ENCODE measurements at regions not wholly inside any gene's neighbourhood (a gene's known extent, or its start where the extent isn't known, plus 50 kb on each side); places are given as distances from the start of the nearest gene placed in this dataset.

DNA sequence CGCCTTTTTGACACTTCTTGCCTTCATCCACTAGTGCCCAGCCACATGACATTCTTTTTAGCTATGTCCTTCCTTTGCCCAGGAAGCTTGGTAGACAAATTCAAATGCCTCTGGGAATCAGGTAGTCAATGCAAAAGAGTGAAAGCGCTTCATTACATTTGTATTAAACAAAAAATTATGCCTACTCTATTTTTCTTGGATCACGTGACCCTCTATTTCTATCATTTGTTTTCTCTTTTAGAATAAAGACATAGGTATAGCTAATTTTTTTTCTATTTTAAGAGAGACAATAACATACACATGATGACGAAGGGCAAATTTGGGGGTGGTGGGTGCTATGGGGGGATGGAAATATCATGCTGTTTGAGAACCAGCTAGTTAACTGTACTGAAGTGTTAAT is 384.8 kb downstream of the C3orf38 start:
- ChIA-PET POLR2A (no interaction called here), CTCF (no interaction called here)
- H3K9me3 ChIP-seq = no peaks in the 10 kb centered on the region
- no peak for DNase-seq (ENCODE audit: low read depth in 1 of 2, low spot score in 1 of 2)
- H3K4me2 ChIP-seq = no peak overlapping the region
- FAIRE-seq = no peak
- 7% methylated on average over 4 of the region's 4 CpGs for WGBS (ENCODE audit: missing lambda C conversion rate)
- H3K4me1 ChIP-seq = no peaks in the 10 kb centered on the region
- no peak for TF ChIP-seq ZFP36 (IDR thresholded peaks at IDR 0.05; ENCODE audit: borderline replicate concordance, partially characterized antibody)
- no peak for TF ChIP-seq KDM5A (IDR thresholded peaks at IDR 0.05)
- no peak for TF ChIP-seq CBX2 (IDR thresholded peaks at IDR 0.05; ENCODE audit: borderline replicate concordance, low read depth)
- TF ChIP-seq JUN (IDR thresholded peaks at IDR 0.05) = no peak
- TF ChIP-seq JUNB (IDR thresholded peaks at IDR 0.05) = no peak
- no peak for TF ChIP-seq CEBPB (IDR thresholded peaks at IDR 0.05)
- TF ChIP-seq HEYL (CRISPR knock-in tag; IDR thresholded peaks at IDR 0.05) = no peak
- TF ChIP-seq ZSCAN20 (CRISPR knock-in tag; IDR thresholded peaks at IDR 0.05) = no peak
- TF ChIP-seq NR3C1 (IDR thresholded peaks at IDR 0.05) = no peak
- TF ChIP-seq SREBF2 (IDR thresholded peaks at IDR 0.05) = no peak
- TF ChIP-seq HOXA7 (CRISPR knock-in tag; IDR thresholded peaks at IDR 0.05) = no peak
- TF ChIP-seq TP53 (CRISPR knock-in tag; IDR thresholded peaks at IDR 0.05) = no peak
- TF ChIP-seq ESRRA (IDR thresholded peaks at IDR 0.05; ENCODE audit: borderline replicate concordance, low read length) = no peak
- H3K27ac ChIP-seq = no peak overlapping the region
- no peak overlapping the region for H3K4me3 ChIP-seq
- ATAC-seq = no peak

DNA sequence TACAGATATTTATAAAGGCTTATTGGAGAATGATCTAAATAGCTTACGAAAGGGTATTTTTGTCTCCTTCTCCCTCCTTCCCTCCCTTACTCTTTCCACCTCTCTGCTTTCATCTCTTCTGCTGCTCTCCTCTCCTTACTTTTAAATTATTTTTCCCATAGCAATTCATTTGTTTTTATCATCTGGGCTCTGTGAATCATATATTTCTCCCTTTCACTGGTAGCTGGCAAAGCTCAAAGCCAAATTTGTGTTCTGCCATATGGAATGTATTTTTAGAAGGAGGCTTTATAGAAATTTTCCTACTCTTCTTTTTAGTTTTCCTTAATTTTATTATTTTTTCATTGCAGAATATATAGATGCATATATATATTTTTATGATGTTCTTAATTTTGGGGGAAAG is 385.8 kb downstream of the C3orf38 start:
- ATAC-seq (no peak), FAIRE-seq (no peak), DNase-seq (ENCODE audit: low read depth in 1 of 2, low spot score in 1 of 2) (no peak)
- H3K9me3 ChIP-seq = no peaks in the 10 kb centered on the region
- 69% methylated on average over 1 of the region's 1 CpG for WGBS (ENCODE audit: missing lambda C conversion rate)
- H3K4me2 ChIP-seq = no peak overlapping the region
- CTCF ChIA-PET = no interaction called here
- no peaks in the 10 kb centered on the region for H3K4me1 ChIP-seq
- no peak overlapping the region for H3K27ac ChIP-seq
- POLR2A ChIA-PET = no interaction called here
- no peak overlapping the region for H3K4me3 ChIP-seq
- TF ChIP-seq RARB (CRISPR knock-in tag; IDR thresholded peaks at IDR 0.05) (no peak), MAZ (IDR thresholded peaks at IDR 0.05; ENCODE audit: borderline replicate concordance, low read depth, low read length) (no peak)
- TF ChIP-seq, protein P1, sequence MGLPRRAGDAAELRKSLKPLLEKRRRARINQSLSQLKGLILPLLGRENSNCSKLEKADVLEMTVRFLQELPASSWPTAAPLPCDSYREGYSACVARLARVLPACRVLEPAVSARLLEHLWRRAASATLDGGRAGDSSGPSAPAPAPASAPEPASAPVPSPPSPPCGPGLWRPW (IDR thresholded peaks at IDR 0.05) = no peak

DNA sequence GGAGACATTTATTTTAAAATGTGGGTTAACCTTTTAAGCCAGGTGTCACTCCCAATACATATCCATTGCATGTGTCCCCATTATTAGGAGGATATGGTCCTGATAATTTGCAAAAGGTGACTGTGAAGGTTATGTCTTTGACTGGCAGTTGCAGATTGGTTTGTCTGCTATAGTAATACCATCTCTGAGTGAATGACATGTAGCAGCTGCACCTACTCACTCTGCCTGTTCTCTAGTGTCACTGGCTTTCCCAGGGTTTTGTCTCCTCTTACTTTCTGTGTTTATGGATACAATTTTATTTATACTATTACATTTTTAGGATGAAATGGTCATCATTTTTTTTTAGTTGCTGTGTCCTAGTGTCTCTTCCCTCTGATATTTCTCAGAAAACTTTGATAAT is 393.2 kb downstream of the C3orf38 start:
- Histone ChIP-seq H3K4me1 (no peaks in the 10 kb centered on the region), H3K4me2 (no peak overlapping the region), H3K27ac (no peak overlapping the region), H3K9me3 (no peaks in the 10 kb centered on the region), H3K4me3 (no peak overlapping the region)
- CTCF ChIA-PET = no interaction called here
- DNase-seq (ENCODE audit: low read depth in 1 of 2, low spot score in 1 of 2) = no peak
- POLR2A ChIA-PET = no interaction called here
- TF ChIP-seq, protein P2, sequence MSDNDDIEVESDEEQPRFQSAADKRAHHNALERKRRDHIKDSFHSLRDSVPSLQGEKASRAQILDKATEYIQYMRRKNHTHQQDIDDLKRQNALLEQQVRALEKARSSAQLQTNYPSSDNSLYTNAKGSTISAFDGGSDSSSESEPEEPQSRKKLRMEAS (IDR thresholded peaks at IDR 0.05) = no peak
- TF ChIP-seq CBX2 (IDR thresholded peaks at IDR 0.05; ENCODE audit: borderline replicate concordance, low read depth) (no peak), HOXB13 (CRISPR knock-in tag; IDR thresholded peaks at IDR 0.05; ENCODE audit: low read depth) (no peak)
- ATAC-seq = no peak
- FAIRE-seq = no peak

DNA sequence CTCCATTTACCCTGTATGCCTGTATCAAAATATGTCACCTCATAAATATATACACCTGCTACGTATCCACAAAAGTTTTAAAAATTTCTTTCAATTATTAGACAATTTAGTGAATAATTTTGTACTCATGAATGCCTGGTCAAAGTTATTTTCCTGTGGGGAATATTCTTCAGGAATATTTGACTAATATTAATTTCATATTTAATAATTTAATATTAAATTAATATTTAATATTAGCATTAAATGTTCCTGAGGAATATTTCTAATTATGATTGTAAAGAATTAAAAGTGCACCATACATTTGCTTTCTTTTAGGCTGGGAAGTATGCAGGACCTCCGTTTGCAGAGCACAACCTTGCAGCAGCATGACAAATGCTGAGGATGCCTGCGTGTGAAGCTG is 422.7 kb downstream of the C3orf38 start:
- Histone ChIP-seq H3K4me3 (no peak overlapping the region), H3K9me3 (no peaks in the 10 kb centered on the region), H3K27ac (no peak overlapping the region), H3K4me1 (no peaks in the 10 kb centered on the region), H3K4me2 (no peak overlapping the region)
- no peak for FAIRE-seq
- no peak for ATAC-seq
- ChIA-PET CTCF (no interaction called here), POLR2A (no interaction called here)
- DNase-seq (ENCODE audit: low read depth in 1 of 2, low spot score in 1 of 2) = no peak
- WGBS (ENCODE audit: missing lambda C conversion rate) = 9% methylated on average over 3 of the region's 3 CpGs
- no peak for TF ChIP-seq ZFP36 (IDR thresholded peaks at IDR 0.05; ENCODE audit: borderline replicate concordance, partially characterized antibody)
- no peak for TF ChIP-seq RAD21 (conservative IDR thresholded peaks at IDR 0.05 in 1 of 2, IDR thresholded peaks at IDR 0.05 in 1 of 2)
- TF ChIP-seq RCOR1 (IDR thresholded peaks at IDR 0.05; ENCODE audit: low read depth, low read length) = no peak
- no peak for TF ChIP-seq HOXB5 (CRISPR knock-in tag; IDR thresholded peaks at IDR 0.05)
- no peak for TF ChIP-seq RFX5 (IDR thresholded peaks at IDR 0.05)
- TF ChIP-seq, protein P1 (IDR thresholded peaks at IDR 0.05) = no peak
- no peak for TF ChIP-seq ESRRA (IDR thresholded peaks at IDR 0.05; ENCODE audit: borderline replicate concordance, low read length)
- TF ChIP-seq, protein P3, sequence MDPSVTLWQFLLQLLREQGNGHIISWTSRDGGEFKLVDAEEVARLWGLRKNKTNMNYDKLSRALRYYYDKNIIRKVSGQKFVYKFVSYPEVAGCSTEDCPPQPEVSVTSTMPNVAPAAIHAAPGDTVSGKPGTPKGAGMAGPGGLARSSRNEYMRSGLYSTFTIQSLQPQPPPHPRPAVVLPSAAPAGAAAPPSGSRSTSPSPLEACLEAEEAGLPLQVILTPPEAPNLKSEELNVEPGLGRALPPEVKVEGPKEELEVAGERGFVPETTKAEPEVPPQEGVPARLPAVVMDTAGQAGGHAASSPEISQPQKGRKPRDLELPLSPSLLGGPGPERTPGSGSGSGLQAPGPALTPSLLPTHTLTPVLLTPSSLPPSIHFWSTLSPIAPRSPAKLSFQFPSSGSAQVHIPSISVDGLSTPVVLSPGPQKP (IDR thresholded peaks at IDR 0.05; ENCODE audit: low read depth, low read length) = no peak
